Eye (tissue), 1 donor: ENCODE measurements at regions not wholly inside any gene's neighbourhood (a gene's known extent, or its start where the extent isn't known, plus 50 kb on each side); places are given as distances from the start of the nearest gene placed in this dataset.
"Not testable (repeated sequence)": the region's sequence is repeated elsewhere in the genome, so short reads cannot be mapped to it uniquely, and the experiment has no call there.

Experiments used
- DNase-seq: peaks from one replicate; pipeline ENCODE4 v3.0.0-alpha.2; 2015

GRCh38 chr5:154702477-154702876, 52.7 kb upstream of the LARP1 start:
- DNase-seq, result no peak

- not testable (repeated sequence) for DNase-seq
Observed at GRCh38 chr5:154701725-154702124, 53.5 kb upstream of the LARP1 start.

GRCh38 chr5:154701181-154701580, 54.0 kb upstream of the LARP1 start:
- DNase-seq, result no peak

- DNase-seq, result not testable (repeated sequence)
Observed at GRCh38 chr5:154700289-154700928, 54.8 kb upstream of the LARP1 start.

GRCh38 chr5:154698763-154699162, 56.4 kb upstream of the LARP1 start:
- no peak for DNase-seq

- no peak for DNase-seq
Observed at GRCh38 chr5:154697371-154697770, 57.8 kb upstream of the LARP1 start.

GRCh38 chr5:154696891-154697290, 58.3 kb upstream of the LARP1 start:
- no peak for DNase-seq

GRCh38 chr5:154694159-154694558, 61.0 kb upstream of the LARP1 start:
- DNase-seq, result no peak

- no peak for DNase-seq
Observed at GRCh38 chr5:154690488-154690887, 64.7 kb upstream of the LARP1 start.

GRCh38 chr5:154686490-154686889, 68.7 kb upstream of the LARP1 start:
- no peak for DNase-seq

- peak; percentile 24 for DNase-seq
Observed at GRCh38 chr5:154683101-154683880, 71.9 kb upstream of the LARP1 start.

- no peak for DNase-seq
Observed at GRCh38 chr5:154679501-154679900, 75.7 kb upstream of the LARP1 start.

- no peak for DNase-seq
Observed at GRCh38 chr5:154677921-154678320, 77.3 kb upstream of the LARP1 start.

- no peak for DNase-seq
Observed at GRCh38 chr5:154676508-154676907, 78.7 kb upstream of the LARP1 start.

GRCh38 chr5:154674029-154674428, 81.1 kb upstream of the LARP1 start:
- no peak for DNase-seq

- no peak for DNase-seq
Observed at GRCh38 chr5:154673506-154673905, 81.7 kb upstream of the LARP1 start.

- DNase-seq, result not testable (repeated sequence)
Observed at GRCh38 chr5:154669913-154670312, 85.3 kb upstream of the LARP1 start.

- no peak for DNase-seq
Observed at GRCh38 chr5:154669402-154669801, 85.8 kb upstream of the LARP1 start.

- no peak for DNase-seq
Observed at GRCh38 chr5:154664869-154665268, 90.3 kb upstream of the LARP1 start.

- DNase-seq, result no peak
Observed at GRCh38 chr5:154663424-154663823, 91.8 kb upstream of the LARP1 start.

- no peak for DNase-seq
Observed at GRCh38 chr5:154654486-154655371, 100.4 kb upstream of the LARP1 start.

GRCh38 chr5:154653764-154654485, 101.3 kb upstream of the LARP1 start:
- DNase-seq, result no peak

GRCh38 chr5:154653418-154653763, 101.8 kb upstream of the LARP1 start:
- DNase-seq, result no peak
